ENCODE measurements at regions not wholly inside any gene's neighbourhood (a gene's known extent, or its start where the extent isn't known, plus 50 kb on each side); places are given as distances from the start of the nearest gene placed in this dataset.

- no peak for DNase-seq (ENCODE audit: low spot score)
- Histone ChIP-seq H3K4me1 (ENCODE audit: control insufficient read depth in 4 of 4, insufficient read depth in 4 of 4, low read length in 3 of 4) (no peaks in the 10 kb centered on the region), H3K27me3 (ENCODE audit: control insufficient read depth in 4 of 4, insufficient read depth in 4 of 4, low read length in 3 of 4) (no peaks in the 10 kb centered on the region), H3K4me3 (ENCODE audit: low read depth in 1 of 3, low read length in 3 of 3) (no peak overlapping the region), H3K9me3 (ENCODE audit: control insufficient read depth in 4 of 4, low read length in 3 of 4) (no peaks in the 10 kb centered on the region), H3K27ac (ENCODE audit: low read depth in 1 of 2, low read length in 2 of 2) (no peak overlapping the region), H3K36me3 (ENCODE audit: control insufficient read depth in 4 of 4, insufficient read depth in 3 of 4, low read depth in 1 of 4, low read length in 3 of 4) (no peaks in the 10 kb centered on the region), H3K9ac (ENCODE audit: low read depth in 1 of 2, low read length in 2 of 2) (no peak overlapping the region)
- WGBS = 89% methylated on average over 4 of the region's 4 CpGs
- TF ChIP-seq NR2F2 (IDR thresholded peaks at IDR 0.05) (no peak), FOXA2 (IDR thresholded peaks at IDR 0.05) (no peak), REST (IDR thresholded peaks at IDR 0.05) (no peak)
- TF ChIP-seq, protein P1, sequence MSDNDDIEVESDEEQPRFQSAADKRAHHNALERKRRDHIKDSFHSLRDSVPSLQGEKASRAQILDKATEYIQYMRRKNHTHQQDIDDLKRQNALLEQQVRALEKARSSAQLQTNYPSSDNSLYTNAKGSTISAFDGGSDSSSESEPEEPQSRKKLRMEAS (IDR thresholded peaks at IDR 0.05) = no peak
- TF ChIP-seq, protein P2, sequence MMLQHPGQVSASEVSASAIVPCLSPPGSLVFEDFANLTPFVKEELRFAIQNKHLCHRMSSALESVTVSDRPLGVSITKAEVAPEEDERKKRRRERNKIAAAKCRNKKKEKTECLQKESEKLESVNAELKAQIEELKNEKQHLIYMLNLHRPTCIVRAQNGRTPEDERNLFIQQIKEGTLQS (IDR thresholded peaks at IDR 0.05) = no peak
Observed at GRCh38 chr2:19102696-19103423, 255.6 kb downstream of the OSR1 start.

GRCh38 chr2:19101968-19102367 lies 256.5 kb downstream of the OSR1 start:
- H3K27me3 ChIP-seq (ENCODE audit: control insufficient read depth in 4 of 4, insufficient read depth in 4 of 4, low read length in 3 of 4) = no peaks in the 10 kb centered on the region
- DNase-seq (ENCODE audit: low spot score) = no peak
- H3K27ac ChIP-seq (ENCODE audit: low read depth in 1 of 2, low read length in 2 of 2) = no peak overlapping the region
- TF ChIP-seq REST (IDR thresholded peaks at IDR 0.05) (no peak), FOXA2 (IDR thresholded peaks at IDR 0.05) (no peak)
- H3K36me3 ChIP-seq (ENCODE audit: control insufficient read depth in 4 of 4, insufficient read depth in 3 of 4, low read depth in 1 of 4, low read length in 3 of 4) = no peaks in the 10 kb centered on the region
- H3K9me3 ChIP-seq (ENCODE audit: control insufficient read depth in 4 of 4, low read length in 3 of 4) = no peaks in the 10 kb centered on the region
- no peak overlapping the region for H3K4me3 ChIP-seq (ENCODE audit: low read depth in 1 of 3, low read length in 3 of 3)
- no peaks in the 10 kb centered on the region for H3K4me1 ChIP-seq (ENCODE audit: control insufficient read depth in 4 of 4, insufficient read depth in 4 of 4, low read length in 3 of 4)
- no peak overlapping the region for H3K9ac ChIP-seq (ENCODE audit: low read depth in 1 of 2, low read length in 2 of 2)
- 50% methylated on average over 3 of the region's 3 CpGs for WGBS

DNA sequence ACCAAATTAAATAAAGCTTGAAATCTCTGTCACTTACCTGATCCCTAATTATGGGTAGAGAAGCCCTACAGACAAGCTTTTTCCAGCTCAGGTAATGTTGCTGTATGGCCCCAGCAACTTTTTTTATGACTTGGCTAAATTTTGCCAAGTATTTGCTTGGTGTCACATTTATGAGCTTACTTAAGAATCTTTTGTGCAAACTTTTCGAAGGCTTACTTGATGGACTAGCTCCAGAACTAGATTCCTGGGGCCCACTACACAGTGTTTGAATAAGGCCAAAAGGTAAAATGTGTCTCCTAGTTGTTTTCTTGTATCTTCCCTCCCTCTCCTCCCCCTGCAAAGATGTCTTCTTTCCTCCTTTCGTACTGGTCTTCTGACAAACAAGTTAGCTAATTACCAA lies 257.9 kb downstream of the OSR1 start:
- Histone ChIP-seq H3K9me3 (ENCODE audit: control insufficient read depth in 4 of 4, low read length in 3 of 4) (no peaks in the 10 kb centered on the region), H3K27ac (ENCODE audit: low read depth in 1 of 2, low read length in 2 of 2) (no peak overlapping the region), H3K36me3 (ENCODE audit: control insufficient read depth in 4 of 4, insufficient read depth in 3 of 4, low read depth in 1 of 4, low read length in 3 of 4) (no peaks in the 10 kb centered on the region), H3K27me3 (ENCODE audit: control insufficient read depth in 4 of 4, insufficient read depth in 4 of 4, low read length in 3 of 4) (no peaks in the 10 kb centered on the region), H3K4me3 (ENCODE audit: low read depth in 1 of 3, low read length in 3 of 3) (no peak overlapping the region), H3K9ac (ENCODE audit: low read depth in 1 of 2, low read length in 2 of 2) (no peak overlapping the region), H3K4me1 (ENCODE audit: control insufficient read depth in 4 of 4, insufficient read depth in 4 of 4, low read length in 3 of 4) (no peaks in the 10 kb centered on the region)
- 89% methylated on average over 2 of the region's 2 CpGs for WGBS
- no peak for DNase-seq (ENCODE audit: low spot score)
- TF ChIP-seq SP1 (IDR thresholded peaks at IDR 0.05) (no peak), TAF1 (conservative IDR thresholded peaks at IDR 0.05) (no peak), ZBTB33 (IDR thresholded peaks at IDR 0.05) (no peak), RAD21 (IDR thresholded peaks at IDR 0.05) (no peak), YY1 (IDR thresholded peaks at IDR 0.05) (no peak), JUND (IDR thresholded peaks at IDR 0.05) (no peak), FOXA2 (IDR thresholded peaks at IDR 0.05) (no peak), HNF4G (IDR thresholded peaks at IDR 0.05) (no peak), EGR1 (IDR thresholded peaks at IDR 0.05; ENCODE audit: low read depth in 2 of 2) (no peak)
- TF ChIP-seq, protein P3, sequence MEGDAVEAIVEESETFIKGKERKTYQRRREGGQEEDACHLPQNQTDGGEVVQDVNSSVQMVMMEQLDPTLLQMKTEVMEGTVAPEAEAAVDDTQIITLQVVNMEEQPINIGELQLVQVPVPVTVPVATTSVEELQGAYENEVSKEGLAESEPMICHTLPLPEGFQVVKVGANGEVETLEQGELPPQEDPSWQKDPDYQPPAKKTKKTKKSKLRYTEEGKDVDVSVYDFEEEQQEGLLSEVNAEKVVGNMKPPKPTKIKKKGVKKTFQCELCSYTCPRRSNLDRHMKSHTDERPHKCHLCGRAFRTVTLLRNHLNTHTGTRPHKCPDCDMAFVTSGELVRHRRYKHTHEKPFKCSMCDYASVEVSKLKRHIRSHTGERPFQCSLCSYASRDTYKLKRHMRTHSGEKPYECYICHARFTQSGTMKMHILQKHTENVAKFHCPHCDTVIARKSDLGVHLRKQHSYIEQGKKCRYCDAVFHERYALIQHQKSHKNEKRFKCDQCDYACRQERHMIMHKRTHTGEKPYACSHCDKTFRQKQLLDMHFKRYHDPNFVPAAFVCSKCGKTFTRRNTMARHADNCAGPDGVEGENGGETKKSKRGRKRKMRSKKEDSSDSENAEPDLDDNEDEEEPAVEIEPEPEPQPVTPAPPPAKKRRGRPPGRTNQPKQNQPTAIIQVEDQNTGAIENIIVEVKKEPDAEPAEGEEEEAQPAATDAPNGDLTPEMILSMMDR (IDR thresholded peaks at IDR 0.05; ENCODE audit: low read depth, low read length, missing input control) = no peak
- TF ChIP-seq, protein P1 (IDR thresholded peaks at IDR 0.05) = no peak
- TF ChIP-seq, protein P2 (IDR thresholded peaks at IDR 0.05) = no peak

Measured in liver (tissue), 8 donors.